Activated CD8-positive, alpha-beta memory T cell treated with anti-CD3 and anti-CD28 coated beads for 1 hour (primary cell): ENCODE measurements at regions not wholly inside any gene's neighbourhood (a gene's known extent, or its start where the extent isn't known, plus 50 kb on each side); places are given as distances from the start of the nearest gene placed in this dataset.
"Not testable (repeated sequence)": the region's sequence is repeated elsewhere in the genome, so short reads cannot be mapped to it uniquely, and the experiment has no call there.

ENCODE experiments used
- DNase-seq, 2 donors: peaks; one replicate each; pipeline ENCODE4 v3.0.0-alpha.2; 2020; ENCODE audit warnings: low read depth in 1 of 2; ENCODE audit errors: extremely low read depth in 1 of 2

DNA sequence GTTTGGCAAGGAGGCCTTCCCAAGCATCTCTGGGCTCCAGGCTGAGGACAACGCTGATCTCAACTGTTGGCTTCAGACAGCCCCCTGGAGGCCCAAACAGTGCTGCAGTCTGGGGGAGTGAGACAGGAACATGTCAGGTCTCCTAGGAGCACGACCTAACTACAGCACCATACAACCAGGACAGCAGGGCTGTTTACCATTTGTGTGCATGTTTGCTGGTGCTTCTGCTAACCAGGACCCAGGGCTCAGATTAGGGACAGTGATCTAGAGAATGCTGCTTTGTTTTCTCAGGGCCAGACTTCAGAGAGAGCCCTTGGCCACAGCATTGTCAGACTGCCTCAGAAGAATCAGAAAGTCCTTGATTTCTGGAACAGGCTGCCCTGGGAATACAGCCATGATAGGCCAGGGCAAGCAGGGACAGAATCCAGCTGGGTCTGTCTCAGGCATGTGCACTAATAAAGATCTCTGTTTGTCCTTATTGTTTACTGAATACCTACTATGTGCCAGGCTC is 126.5 kb downstream of the VPREB1 start:
- no peak for DNase-seq

DNA sequence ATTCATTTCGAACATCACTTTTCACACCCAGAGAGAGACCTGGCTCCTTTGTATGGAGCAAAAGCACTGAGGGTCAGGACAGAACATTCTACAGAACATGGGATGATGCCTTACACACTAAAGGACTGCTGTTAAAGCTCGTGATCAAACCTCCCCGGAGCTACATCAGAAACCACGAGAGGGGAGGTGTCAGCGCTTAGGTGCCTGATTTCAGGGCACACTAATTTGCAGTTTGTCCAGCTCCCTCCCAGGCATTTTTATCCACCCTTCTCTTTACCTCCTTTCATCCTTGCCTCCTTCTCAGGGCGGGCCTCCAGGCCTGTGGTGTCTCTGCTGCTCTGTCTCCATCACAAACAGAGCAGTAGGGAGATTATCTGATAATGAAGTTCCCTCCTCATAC is 127.5 kb downstream of the VPREB1 start:
- DNase-seq: no peak

DNA sequence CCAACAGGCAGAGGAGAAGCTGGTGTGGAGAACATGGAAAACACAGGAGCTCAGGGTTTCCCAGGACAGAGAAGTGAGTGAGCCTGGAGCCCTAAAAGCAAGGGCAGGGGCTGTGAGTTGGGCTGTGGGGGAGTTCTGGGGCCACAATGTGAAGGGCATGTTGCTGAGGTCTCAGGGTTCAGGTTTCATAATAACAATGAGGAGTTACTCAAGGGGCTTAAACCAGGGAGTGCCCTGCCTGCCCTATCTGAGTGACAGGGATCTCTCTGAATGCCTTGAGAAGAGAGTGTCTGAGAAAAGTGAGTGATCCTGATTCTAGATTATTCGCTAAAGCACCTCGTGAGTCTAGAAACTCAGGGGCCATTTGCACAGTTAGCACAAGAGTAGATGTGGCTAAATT is 129.6 kb downstream of the VPREB1 start:
- no peak for DNase-seq

DNA sequence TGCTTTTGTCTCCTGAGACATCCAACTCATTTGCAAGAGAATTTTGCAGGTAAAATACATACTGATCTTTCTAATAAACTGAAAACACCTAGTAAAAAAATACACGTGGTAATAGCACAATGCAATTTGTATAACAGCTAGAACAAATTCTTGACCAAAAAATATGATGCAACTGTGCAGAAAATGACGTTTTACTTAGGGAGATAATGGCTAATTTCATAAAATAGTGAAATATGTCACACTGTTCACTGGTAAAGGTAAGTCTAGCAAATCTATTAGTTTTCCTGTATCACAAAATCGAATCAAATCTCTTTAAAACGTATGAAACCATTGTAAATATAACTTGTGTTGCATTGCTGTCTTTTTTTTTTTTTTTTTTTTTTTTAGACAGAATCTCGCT is 130.0 kb downstream of the VPREB1 start:
- no peak for DNase-seq

DNA sequence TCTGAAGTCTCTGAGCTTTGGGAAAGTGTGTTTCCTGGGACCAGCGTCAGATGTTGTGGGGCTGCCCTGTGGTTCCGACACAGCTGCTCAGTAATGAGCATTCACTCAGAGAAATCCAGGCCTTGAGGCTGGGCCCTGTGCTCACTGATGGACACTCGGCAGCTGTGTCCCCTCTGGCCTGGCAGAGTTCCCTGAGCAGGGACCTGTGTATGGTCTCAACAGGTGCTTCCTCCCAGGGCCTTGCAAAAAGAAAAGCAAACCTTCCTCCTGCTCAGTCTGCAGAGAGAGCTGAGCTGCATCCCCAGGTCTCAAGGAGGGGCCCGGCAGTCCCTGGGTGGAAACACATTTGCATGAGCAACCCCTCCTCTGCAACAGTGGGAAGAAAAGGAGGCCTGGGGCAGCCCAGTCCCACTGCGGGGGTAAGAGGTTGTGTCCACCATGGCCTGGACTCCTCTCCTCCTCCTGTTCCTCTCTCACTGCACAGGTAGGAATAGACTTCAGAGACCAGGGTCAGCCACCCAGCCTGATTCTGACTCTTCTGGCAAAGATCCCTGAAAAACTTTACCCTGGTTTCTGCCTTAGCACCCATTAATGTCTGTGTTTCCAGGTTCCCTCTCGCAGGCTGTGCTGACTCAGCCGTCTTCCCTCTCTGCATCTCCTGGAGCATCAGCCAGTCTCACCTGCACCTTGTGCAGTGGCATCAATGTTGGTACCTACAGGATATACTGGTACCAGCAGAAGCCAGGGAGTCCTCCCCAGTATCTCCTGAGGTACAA is 131.2 kb downstream of the VPREB1 start:
- no peak for DNase-seq

DNA sequence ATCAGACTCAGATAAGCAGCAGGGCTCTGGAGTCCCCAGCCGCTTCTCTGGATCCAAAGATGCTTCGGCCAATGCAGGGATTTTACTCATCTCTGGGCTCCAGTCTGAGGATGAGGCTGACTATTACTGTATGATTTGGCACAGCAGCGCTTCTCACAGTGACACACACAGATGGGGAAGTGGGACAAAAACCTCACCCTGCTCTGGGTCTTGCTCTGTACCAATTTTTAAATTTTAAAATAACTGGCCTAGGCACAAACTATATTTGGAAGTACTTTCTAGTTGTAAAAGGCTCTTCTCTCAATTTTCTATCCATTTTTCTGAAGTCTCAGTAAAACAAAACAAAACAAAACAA is 131.7 kb downstream of the VPREB1 start:
- DNase-seq: no peak

DNA sequence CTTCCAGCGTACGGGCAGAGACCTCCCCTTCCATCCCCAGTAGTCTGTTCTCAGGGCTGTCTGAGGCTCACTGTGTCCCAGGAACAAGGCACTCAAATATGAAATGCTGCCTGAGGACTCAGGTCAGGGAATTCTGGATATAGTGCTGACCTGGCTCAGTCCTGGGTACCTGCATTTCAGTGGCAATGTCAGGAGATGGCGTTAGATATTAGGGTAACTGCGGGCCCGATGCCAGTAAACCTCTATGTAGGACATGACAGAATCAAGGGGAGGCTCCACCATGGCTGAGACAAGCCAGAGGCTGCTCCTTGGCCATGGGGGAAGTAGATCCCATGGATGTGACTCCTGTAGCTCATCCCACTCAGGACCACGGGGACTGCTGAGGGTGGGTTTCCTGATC is 131.7 kb downstream of the ZNF280B start:
- not testable (repeated sequence) for DNase-seq

DNA sequence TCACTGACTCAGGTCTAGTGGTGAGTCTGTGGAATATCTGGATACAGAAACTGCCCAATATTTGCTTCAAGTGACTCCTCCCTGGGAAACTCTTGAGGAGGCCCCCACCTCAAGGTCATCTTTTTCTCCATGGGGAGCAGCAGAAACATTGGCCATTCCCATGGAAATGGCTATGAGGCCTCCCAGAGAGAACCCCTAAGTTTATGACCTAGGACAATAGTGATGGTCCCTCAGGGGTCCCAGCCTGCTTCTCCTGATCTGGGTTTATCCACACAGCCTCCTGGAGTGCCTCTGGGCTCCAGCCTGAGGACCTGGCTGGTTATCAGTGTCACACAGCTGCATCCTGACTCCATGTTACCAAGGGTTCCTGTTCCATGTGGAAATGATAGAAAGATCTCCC is 131.2 kb downstream of the ZNF280B start:
- no peak for DNase-seq

DNA sequence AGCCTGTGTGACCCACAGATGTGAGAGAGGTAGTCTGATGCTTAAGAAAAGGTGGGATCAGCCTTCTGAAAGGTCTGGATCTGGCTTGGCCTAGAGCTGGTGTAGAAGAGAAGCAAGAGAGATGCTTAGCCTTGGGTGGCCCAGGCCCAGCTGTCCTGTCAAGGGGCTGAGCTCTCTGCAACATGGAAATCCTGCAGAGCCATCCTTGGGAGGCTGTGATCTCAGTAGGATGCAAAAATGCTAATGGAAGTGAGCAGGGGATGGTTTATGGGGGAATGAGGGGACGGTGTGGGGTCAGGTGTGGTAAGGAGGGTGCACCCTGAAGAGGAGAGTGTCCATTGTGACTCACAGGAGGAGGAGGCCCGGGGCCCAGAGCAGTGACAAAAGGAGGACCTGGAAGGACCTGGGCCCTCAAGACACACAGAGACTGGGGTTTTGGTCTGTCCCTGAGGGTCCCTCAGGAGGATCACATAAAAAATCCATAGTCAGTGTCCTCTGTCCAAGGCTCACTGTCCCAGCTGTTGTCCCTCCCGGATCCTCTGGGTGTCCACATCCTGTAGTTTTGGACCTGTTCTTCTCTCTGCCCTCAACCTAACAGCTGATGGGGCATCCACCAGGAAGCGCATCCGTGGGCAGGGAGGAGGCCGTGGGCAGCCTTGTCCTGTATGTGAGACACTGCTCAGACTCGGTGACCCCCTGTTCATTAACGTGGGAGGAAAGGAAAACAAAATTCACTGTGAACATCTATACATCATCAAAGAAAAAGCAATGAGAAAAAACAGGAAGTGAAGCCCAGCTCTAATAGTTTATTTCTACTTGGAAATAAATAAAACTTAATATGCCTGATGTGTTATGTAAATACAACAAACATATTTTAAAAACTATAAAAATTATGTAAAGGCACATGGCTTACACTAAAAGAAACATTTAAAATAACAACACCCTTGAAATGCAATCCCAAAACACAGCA is 129.8 kb downstream of the ZNF280B start:
- no peak for DNase-seq

DNA sequence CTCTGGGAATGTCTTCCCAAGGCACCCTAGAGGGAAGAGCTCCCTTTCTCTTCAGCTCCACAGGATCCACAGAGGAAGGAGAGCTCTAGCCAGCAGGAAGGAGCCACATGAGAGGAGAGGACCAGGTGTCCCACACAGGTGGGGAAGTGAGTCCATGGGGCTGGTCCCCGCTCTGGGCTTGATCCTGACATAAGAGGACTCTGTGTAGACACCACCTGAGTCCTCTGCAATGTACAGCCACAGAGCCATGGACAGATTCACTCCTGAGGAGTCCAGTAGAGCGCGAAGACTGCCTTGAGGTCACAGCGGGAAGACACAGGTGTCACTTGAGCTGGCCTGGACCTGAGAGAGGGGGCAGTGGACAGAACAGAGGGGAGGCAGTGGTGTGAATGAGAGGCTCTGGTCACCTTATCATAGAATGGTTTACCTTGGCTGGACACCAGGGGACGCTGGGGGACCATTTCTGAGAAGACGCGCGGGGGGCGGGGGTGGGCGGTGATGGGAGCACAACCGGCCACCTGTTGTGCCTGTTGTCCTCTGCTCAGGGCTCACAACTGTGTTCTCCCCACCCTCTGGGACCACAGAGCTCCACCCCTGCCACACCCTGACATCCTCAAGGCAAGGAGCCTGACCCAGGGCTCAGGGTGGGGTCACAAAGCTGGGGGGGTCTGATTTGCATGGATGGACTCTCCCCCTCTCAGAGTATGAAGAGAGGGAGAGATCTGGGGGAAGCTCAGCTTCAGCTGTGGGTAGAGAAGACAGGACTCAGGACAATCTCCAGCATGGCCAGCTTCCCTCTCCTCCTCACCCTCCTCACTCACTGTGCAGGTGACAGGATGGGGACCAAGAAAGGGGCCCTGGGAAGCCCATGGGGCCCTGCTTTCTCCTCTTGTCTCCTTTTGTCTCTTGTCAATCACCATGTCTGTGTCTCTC is 128.2 kb downstream of the ZNF280B start:
- no peak for DNase-seq

DNA sequence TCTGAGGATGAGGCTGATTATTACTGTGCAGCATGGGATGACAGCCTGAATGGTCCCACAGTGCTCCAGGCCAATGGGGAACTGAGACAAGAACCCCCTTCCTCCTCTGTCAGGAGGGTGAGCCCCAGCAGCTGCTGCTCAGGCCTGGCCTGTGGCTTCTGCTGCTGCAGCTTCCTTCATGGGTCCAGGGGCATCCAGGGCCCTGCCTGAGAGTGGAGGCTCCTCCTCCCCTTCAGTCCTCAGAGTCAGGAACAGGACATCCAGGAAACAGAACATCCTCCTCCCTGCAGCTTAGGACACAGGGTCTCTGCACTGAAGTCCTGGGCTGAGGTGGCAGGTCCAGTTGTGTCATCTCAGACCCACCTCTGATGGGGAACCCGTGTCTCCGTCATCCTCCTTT is 127.2 kb downstream of the ZNF280B start:
- DNase-seq: not testable (repeated sequence)

DNA sequence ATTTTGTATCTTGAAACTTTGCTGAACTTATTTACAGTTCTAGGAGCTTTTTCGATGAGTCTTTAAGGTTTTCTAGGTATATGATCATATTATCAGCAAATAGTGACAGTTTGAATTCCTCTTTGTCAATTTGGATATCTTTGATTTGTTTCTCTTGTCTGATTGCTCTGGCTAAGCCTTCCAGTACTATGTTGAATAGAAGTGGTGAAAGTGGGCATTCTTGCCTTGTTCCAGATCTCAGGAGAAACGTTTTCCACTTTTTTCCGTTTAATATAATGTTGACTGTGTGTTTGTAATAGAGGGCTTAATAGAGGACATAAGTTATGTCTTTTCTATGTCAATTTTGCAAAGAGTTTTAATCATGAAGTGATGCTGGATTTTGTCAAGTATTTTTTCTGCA is 124.3 kb downstream of the ZNF280B start:
- DNase-seq: no peak

DNA sequence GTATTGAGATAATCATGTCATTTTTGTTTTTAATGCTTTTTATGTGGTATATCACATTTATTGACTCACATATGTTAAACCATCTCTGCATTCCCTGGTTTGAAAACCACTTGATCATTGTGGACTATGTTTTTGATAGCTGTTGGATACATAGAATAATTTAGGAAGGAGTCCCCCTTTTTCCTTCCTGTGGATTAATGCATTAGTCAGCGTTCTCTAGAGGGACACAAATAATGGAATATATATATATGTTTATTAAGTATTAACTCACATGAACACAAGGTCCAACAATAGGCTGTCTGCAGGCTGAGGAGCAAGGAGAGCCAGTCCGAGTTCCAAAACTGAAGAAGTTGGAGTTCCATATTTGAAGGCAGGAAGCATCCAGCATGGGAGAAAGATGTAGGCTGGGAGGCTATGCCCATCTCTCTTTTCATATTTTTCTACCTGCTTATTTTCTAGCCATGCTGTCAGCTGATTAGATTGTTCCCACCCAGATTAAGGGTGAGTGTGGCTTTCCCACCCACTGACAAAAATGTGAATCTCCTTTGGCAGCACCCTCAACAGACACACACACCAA is 123.8 kb downstream of the ZNF280B start:
- no peak for DNase-seq

DNA sequence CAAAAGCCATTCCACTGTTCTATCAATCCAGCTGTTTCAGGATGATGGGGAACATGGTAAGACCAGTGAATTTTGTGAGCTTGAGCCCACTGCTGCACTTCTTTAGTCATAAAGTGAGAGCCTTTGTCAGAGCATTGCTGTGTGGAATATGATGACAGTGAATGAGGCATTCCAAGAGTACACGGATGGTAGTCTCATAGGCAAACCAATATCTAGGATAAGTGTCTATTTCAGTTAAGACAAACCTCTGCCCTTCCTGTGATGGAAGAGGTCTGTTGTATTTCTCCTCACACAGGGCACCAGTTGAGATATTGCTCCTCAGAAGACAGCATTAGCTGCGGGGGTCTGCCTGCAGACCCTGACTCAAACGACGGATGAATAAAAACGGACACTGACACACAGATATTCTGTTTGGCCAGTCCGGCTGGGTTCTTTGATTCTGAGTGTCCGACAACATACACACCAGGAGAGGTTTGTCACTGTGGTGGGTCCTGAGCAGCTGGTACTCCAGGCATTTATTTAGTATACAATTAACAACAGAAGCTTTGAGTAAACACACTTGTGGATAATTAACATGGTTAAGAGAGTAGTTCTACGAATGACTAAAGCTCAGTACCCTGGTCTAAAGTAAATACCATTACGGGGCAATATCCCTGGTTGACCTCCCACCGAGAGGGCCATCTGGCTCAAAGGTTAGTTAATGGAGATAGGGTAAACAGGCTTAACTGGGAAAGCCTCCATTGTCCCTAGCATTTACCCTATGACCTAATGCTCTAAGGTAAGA is 121.7 kb downstream of the ZNF280B start:
- no peak for DNase-seq

DNA sequence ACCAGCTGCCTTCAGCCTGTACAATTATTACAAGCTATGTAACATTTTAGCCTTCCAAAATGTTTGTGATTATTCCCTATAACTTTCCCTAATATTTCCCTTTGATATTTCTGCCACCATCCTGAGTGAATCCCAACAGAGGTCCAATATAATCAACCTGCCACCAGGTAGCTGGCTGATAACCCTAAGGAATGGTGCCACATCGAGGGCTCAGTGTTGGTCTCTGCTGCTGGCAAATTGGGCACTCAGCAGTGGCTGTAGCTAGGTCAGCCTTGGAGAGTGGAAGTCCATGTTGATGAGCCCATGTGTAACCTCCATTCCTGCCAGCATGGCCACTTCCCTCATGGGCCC is 121.2 kb downstream of the ZNF280B start:
- DNase-seq: no peak

DNA sequence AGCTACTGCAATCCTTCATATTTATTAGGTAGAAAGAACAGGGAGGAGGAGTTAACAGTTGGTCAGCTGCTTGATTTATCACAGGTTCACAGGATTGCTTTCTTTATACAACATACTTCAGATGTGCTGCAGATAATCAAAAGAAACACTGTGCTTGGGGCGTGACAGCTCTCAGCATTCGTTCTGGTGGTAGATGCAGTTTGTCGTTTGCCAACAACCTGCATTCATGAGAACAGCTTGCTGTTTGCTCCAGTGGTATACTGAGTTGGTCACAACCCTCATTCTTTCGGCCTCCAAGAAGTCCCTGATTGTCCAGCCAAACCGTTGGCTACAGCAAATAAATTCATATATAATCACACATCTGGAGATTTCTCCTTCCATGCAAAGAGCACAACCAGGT is 120.5 kb downstream of the ZNF280B start:
- no peak for DNase-seq

DNA sequence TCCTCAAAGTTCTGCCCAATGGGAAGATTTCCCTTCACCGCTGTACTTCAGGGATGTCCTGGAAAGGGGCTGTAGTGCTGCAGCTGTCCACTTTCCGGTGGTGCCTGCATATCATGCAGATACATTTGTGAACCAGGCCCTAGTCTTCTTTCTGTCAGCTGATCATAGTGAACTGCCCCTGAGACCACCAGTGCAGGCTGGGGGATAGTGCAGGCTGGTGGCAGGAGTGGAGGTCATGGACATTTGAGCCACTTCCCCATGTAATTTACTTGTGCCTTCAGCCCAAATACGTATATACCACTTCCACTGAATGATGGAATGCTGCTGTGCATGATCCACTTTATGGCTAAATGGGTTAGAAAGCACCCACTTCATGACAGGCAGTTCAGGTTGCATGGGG is 120.0 kb downstream of the ZNF280B start:
- DNase-seq: no peak

DNA sequence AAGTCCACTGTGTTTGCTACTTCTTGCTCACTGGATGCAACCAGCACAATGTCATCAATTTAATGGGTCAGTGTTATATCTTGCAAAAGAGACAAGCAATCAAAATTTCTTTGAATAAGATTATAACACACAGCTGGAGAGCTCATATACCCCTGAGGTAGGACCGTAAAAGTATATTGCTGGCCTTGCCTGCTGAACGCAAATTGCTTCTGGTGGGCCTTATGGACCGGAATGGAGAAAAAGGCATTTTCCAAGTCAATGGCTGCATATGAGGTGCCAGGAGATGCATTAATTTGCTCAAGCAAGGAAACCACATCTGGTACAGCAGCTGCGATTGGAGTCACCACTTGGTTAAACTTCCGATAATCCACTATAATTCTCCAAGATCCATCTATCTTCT is 119.1 kb downstream of the ZNF280B start:
- DNase-seq: no peak

DNA sequence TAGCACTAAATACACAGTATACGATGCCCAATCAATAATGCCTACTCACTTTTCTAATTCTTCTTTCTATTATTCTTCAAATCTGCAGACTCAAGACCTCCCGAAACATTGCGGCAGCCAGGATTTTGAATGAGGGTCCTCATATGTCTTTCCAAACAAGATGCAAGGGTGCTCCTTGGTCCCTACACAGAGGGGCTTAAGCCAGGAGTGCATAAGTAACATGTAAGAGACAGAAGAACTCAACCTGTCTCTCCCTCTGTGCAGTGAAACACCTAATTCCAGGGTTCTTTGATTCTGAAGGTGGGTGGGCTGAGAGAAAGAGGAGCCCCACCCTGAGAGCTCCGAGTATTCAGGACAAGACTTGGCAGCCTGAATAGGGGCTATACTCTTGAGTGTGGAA is 117.6 kb downstream of the ZNF280B start:
- DNase-seq: no peak

DNA sequence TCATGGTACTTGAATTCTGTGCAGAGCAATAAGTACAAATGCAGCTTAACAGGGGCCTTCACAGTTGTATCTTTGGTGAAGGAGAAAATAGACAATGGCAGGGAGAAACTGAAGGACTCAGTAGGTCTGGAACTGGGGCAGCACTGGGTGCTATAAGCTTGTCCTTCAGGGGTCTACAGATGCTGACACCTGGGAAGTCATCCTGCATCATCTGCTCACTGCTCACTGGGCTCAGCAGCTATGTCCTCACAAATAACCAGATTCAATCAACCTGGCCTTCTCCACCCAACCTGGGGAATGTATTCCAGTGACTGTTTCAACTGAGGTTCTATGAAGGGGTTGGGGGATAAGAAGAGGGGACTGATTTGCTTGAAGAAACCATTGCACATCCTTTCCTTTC is 117.0 kb downstream of the ZNF280B start:
- DNase-seq: no peak
